OCI-LY1 (cell line): ENCODE measurements at regions not wholly inside any gene's neighbourhood (a gene's known extent, or its start where the extent isn't known, plus 50 kb on each side); places are given as distances from the start of the nearest gene placed in this dataset.

ENCODE experiments used
- EZH2 ChIP-seq: fragments of 200-600 bp; sonication (generic), shearing (Covaris generic); IDR thresholded peaks from 2 replicates; pipeline ENCODE4 v1.8.0; 2017; ENCODE audit warnings: borderline replicate concordance, mixed run types, mild to moderate bottlenecking, antibody characterized with exemption, low read length, moderate library complexity, mixed read lengths
- TF ChIP-seq, protein P1 (sequence below): fragments of 200-600 bp; sonication (generic), shearing (Covaris generic); IDR thresholded peaks from 2 replicates; pipeline ENCODE4 v1.5.1; 2017; ENCODE audit warnings: mild to moderate bottlenecking, antibody characterized with exemption, low read length, moderate library complexity, mixed read lengths

DNA sequence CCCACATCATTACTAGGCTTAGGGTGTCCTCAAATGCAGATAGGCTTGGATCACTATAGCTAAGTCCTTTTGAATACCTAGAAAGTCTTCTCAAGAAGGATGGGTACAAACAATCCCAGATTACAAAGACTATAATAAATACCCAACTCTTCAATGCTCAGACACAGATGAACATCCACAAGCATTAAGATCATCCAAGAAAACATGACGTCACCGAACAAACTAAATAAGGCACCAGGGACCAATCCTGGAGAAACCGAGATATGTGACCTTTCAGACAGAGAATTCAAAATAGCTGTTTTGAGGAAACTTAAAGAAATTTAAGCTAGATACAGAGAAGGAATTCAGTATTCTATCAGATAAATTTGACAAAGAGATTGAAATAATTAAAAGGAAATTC lies 108.0 kb upstream of the PLPP4 start:
- no peak for TF ChIP-seq EZH2
- TF ChIP-seq, protein P1, sequence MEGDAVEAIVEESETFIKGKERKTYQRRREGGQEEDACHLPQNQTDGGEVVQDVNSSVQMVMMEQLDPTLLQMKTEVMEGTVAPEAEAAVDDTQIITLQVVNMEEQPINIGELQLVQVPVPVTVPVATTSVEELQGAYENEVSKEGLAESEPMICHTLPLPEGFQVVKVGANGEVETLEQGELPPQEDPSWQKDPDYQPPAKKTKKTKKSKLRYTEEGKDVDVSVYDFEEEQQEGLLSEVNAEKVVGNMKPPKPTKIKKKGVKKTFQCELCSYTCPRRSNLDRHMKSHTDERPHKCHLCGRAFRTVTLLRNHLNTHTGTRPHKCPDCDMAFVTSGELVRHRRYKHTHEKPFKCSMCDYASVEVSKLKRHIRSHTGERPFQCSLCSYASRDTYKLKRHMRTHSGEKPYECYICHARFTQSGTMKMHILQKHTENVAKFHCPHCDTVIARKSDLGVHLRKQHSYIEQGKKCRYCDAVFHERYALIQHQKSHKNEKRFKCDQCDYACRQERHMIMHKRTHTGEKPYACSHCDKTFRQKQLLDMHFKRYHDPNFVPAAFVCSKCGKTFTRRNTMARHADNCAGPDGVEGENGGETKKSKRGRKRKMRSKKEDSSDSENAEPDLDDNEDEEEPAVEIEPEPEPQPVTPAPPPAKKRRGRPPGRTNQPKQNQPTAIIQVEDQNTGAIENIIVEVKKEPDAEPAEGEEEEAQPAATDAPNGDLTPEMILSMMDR: no peak
